HEK293 (cell line): ENCODE measurements at regions not wholly inside any gene's neighbourhood (a gene's known extent, or its start where the extent isn't known, plus 50 kb on each side); places are given as distances from the start of the nearest gene placed in this dataset.

Experiments used
- CTCF ChIA-PET: fragments of 350-600 bp; formaldehyde crosslinking; extraction: SDS; loops from one replicate; lab custom pipeline; 2021; ENCODE audit warnings: antibody characterized with exemption; lab: Yijun Ruan, JAX
- POLR2A ChIA-PET: fragments of 300-600 bp; formaldehyde crosslinking; extraction: SDS; loops from one replicate; lab custom pipeline; 2020; ENCODE audit warnings: antibody characterized with exemption, inconsistent platforms; lab: Yijun Ruan, JAX
- H3K27ac ChIP-seq: fragments of 200-500 bp; sonication (Bioruptor generic); 2 replicates; pipeline ENCODE4 v1.5.1; 2014; ENCODE audit warnings: low read depth, low read length, control low read depth, inconsistent platforms; ENCODE audit errors: extremely low read depth
- H3K36me3 ChIP-seq, 2 experiments: fragments of 200-500 bp in 1 of 2; sonication (Bioruptor generic) in 1 of 2; 1 replicate in 1 of 2; 2 replicates in 1 of 2; pipeline ENCODE4 v1.5.1; 2014 to 2017; ENCODE audit warnings: inconsistent platforms in 2 of 2, low read length in 2 of 2; ENCODE audit not compliant: control insufficient read depth in 2 of 2, insufficient read depth in 1 of 2
- H3K4me1 ChIP-seq: fragments of 200-500 bp; sonication (Bioruptor generic); 2 replicates; pipeline ENCODE4 v1.5.1; 2014; ENCODE audit warnings: mild to moderate bottlenecking, low read length, inconsistent platforms; ENCODE audit not compliant: control insufficient read depth, insufficient read depth
- H3K4me3 ChIP-seq: 2 replicates; pipeline ENCODE4 v1.5.1; 2011; ENCODE audit warnings: low read depth, mild to moderate bottlenecking, control low read depth, low read length, moderate library complexity
- H3K9me3 ChIP-seq: fragments of 200-500 bp; sonication (Bioruptor generic); 2 replicates; pipeline ENCODE4 v1.5.1; 2014; ENCODE audit warnings: low read depth, low read length, inconsistent platforms; ENCODE audit not compliant: control insufficient read depth, insufficient read depth
- HOXA7 ChIP-seq: sonication (generic); formaldehyde crosslinking; IDR thresholded peaks from 2 replicates; pipeline ENCODE4 v1.8.1; 2022; ENCODE audit warnings: missing genetic modification reagents, borderline replicate concordance
- INSM2 ChIP-seq: fragments of 450-650 bp; formaldehyde crosslinking; IDR thresholded peaks from 2 replicates; pipeline ENCODE4 v1.5.1; 2016; ENCODE audit warnings: missing biosample characterization, missing genetic modification characterization
- KLF16 ChIP-seq: fragments of 450-650 bp; formaldehyde crosslinking; IDR thresholded peaks from 2 replicates; pipeline ENCODE4 v1.5.1; 2017; ENCODE audit warnings: missing biosample characterization, missing genetic modification characterization
- PRDM1 ChIP-seq: fragments of 450-650 bp; formaldehyde crosslinking; IDR thresholded peaks from 2 replicates; pipeline ENCODE4; 2016; ENCODE audit warnings: missing biosample characterization, missing genetic modification characterization
- RBAK ChIP-seq: fragments of 450-650 bp; formaldehyde crosslinking; IDR thresholded peaks from 2 replicates; pipeline ENCODE4 v1.5.1; 2016; ENCODE audit warnings: missing biosample characterization, missing genetic modification characterization
- ZBTB26 ChIP-seq: fragments of 450-650 bp; formaldehyde crosslinking; optimal IDR thresholded peaks from 2 replicates; pipeline ENCODE3; 2016; ENCODE audit warnings: missing biosample characterization, mild to moderate bottlenecking, missing genetic modification characterization
- ZNF302 ChIP-seq: fragments of 450-650 bp; formaldehyde crosslinking; IDR thresholded peaks from 2 replicates; pipeline ENCODE4 v1.5.1; 2016; ENCODE audit warnings: missing biosample characterization, missing genetic modification characterization, low read depth
- ZNF433 ChIP-seq: fragments of 450-650 bp; formaldehyde crosslinking; IDR thresholded peaks from 2 replicates; pipeline ENCODE4 v1.5.1; 2016; ENCODE audit warnings: missing biosample characterization, missing genetic modification characterization, low read depth
- ZNF548 ChIP-seq: fragments of 450-650 bp; formaldehyde crosslinking; IDR thresholded peaks from 2 replicates; pipeline ENCODE4 v1.5.1; 2016; ENCODE audit warnings: missing biosample characterization, missing genetic modification characterization
- ZNF560 ChIP-seq: fragments of 450-650 bp; formaldehyde crosslinking; IDR thresholded peaks from 2 replicates; pipeline ENCODE4 v1.5.1; 2017; ENCODE audit warnings: missing biosample characterization, missing genetic modification characterization, borderline replicate concordance
- ZNF645 ChIP-seq: fragments of 450-650 bp; formaldehyde crosslinking; IDR thresholded peaks from 2 replicates; pipeline ENCODE4; 2016; ENCODE audit warnings: missing biosample characterization, missing genetic modification characterization
- ZNF791 ChIP-seq: fragments of 450-650 bp; formaldehyde crosslinking; IDR thresholded peaks from 2 replicates; pipeline ENCODE4 v1.5.1; 2016; ENCODE audit warnings: missing biosample characterization, missing genetic modification characterization
- TF ChIP-seq, protein P1 (sequence below): fragments of 450-650 bp; formaldehyde crosslinking; IDR thresholded peaks from 2 replicates; pipeline ENCODE4 v1.5.1; 2016; ENCODE audit warnings: missing biosample characterization, missing genetic modification characterization, borderline replicate concordance
- TF ChIP-seq, protein P2 (sequence below): fragments of 450-650 bp; formaldehyde crosslinking; IDR thresholded peaks from 2 replicates; pipeline ENCODE4 v1.5.1; 2017; ENCODE audit warnings: missing biosample characterization, missing genetic modification characterization

GRCh38 chr10:9869205-9869604 lies 1148.5 kb upstream of the CELF2 start (continued):
- TF ChIP-seq, protein P1, sequence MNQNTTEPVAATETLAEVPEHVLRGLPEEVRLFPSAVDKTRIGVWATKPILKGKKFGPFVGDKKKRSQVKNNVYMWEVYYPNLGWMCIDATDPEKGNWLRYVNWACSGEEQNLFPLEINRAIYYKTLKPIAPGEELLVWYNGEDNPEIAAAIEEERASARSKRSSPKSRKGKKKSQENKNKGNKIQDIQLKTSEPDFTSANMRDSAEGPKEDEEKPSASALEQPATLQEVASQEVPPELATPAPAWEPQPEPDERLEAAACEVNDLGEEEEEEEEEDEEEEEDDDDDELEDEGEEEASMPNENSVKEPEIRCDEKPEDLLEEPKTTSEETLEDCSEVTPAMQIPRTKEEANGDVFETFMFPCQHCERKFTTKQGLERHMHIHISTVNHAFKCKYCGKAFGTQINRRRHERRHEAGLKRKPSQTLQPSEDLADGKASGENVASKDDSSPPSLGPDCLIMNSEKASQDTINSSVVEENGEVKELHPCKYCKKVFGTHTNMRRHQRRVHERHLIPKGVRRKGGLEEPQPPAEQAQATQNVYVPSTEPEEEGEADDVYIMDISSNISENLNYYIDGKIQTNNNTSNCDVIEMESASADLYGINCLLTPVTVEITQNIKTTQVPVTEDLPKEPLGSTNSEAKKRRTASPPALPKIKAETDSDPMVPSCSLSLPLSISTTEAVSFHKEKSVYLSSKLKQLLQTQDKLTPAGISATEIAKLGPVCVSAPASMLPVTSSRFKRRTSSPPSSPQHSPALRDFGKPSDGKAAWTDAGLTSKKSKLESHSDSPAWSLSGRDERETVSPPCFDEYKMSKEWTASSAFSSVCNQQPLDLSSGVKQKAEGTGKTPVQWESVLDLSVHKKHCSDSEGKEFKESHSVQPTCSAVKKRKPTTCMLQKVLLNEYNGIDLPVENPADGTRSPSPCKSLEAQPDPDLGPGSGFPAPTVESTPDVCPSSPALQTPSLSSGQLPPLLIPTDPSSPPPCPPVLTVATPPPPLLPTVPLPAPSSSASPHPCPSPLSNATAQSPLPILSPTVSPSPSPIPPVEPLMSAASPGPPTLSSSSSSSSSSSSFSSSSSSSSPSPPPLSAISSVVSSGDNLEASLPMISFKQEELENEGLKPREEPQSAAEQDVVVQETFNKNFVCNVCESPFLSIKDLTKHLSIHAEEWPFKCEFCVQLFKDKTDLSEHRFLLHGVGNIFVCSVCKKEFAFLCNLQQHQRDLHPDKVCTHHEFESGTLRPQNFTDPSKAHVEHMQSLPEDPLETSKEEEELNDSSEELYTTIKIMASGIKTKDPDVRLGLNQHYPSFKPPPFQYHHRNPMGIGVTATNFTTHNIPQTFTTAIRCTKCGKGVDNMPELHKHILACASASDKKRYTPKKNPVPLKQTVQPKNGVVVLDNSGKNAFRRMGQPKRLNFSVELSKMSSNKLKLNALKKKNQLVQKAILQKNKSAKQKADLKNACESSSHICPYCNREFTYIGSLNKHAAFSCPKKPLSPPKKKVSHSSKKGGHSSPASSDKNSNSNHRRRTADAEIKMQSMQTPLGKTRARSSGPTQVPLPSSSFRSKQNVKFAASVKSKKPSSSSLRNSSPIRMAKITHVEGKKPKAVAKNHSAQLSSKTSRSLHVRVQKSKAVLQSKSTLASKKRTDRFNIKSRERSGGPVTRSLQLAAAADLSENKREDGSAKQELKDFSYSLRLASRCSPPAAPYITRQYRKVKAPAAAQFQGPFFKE (tag by site-specific recombination) = no peak
- TF ChIP-seq ZNF791 (tag by site-specific recombination) = no peak
- TF ChIP-seq ZNF302 (tag by site-specific recombination) = no peak
- no peak for TF ChIP-seq RBAK (tag by site-specific recombination)

GRCh38 chr10:9869606-9870176 lies 1148.0 kb upstream of the CELF2 start:
- ChIA-PET POLR2A (no interaction called here), CTCF (no interaction called here)
- Histone ChIP-seq H3K4me3 (no peak overlapping the region), H3K27ac (no peak overlapping the region), H3K9me3 (no peaks in the 10 kb centered on the region), H3K36me3 (no peaks in the 10 kb centered on the region), H3K4me1 (no peaks in the 10 kb centered on the region)
- TF ChIP-seq ZNF433 (tag by site-specific recombination) = no peak
- TF ChIP-seq INSM2 (tag by site-specific recombination) = no peak
- TF ChIP-seq HOXA7 (CRISPR knock-in tag) = no peak
- no peak for TF ChIP-seq RBAK (tag by site-specific recombination)
- no peak for TF ChIP-seq ZNF548 (tag by site-specific recombination)
- no peak for TF ChIP-seq KLF16 (tag by site-specific recombination)
- no peak for TF ChIP-seq ZNF645 (tag by site-specific recombination)
- TF ChIP-seq, protein P2, sequence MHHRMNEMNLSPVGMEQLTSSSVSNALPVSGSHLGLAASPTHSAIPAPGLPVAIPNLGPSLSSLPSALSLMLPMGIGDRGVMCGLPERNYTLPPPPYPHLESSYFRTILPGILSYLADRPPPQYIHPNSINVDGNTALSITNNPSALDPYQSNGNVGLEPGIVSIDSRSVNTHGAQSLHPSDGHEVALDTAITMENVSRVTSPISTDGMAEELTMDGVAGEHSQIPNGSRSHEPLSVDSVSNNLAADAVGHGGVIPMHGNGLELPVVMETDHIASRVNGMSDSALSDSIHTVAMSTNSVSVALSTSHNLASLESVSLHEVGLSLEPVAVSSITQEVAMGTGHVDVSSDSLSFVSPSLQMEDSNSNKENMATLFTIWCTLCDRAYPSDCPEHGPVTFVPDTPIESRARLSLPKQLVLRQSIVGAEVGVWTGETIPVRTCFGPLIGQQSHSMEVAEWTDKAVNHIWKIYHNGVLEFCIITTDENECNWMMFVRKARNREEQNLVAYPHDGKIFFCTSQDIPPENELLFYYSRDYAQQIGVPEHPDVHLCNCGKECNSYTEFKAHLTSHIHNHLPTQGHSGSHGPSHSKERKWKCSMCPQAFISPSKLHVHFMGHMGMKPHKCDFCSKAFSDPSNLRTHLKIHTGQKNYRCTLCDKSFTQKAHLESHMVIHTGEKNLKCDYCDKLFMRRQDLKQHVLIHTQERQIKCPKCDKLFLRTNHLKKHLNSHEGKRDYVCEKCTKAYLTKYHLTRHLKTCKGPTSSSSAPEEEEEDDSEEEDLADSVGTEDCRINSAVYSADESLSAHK (tag by site-specific recombination) = no peak
- TF ChIP-seq PRDM1 (tag by site-specific recombination) = no peak
- no peak for TF ChIP-seq ZNF560 (tag by site-specific recombination)
- TF ChIP-seq ZBTB26 = no peak
